HepG2 (cell line): ENCODE measurements at regions not wholly inside any gene's neighbourhood (a gene's known extent, or its start where the extent isn't known, plus 50 kb on each side); places are given as distances from the start of the nearest gene placed in this dataset.

Experiments
- ATAC-seq: fragments of 200-7000 bp; cut with Tn5 transposase; 3 replicates; pipeline ENCODE4 v1.9.1; 2020; ENCODE audit warnings: mild to moderate bottlenecking, moderate library complexity
- BruUV-seq: library from RNA; stranded (reverse); fragments of 400-500 nt; replicated peaks from 2 replicates; lab custom pipeline; 2021; lab: Mats Ljungman, UMichigan
- CTCF ChIA-PET: fragments of 300-600 bp; formaldehyde crosslinking; extraction: SDS; loops from one replicate; lab custom pipeline; 2021; ENCODE audit warnings: low total read pairs, inconsistent platforms, low intra/inter-chr PET ratio; lab: Yijun Ruan, JAX
- POLR2A ChIA-PET: fragments of 350-600 bp; sonication (Branson Sonifier 250); formaldehyde crosslinking; loops from one replicate; lab custom pipeline; 2020; ENCODE audit warnings: antibody characterized with exemption, inconsistent platforms; lab: Yijun Ruan, JAX
- DNase-seq: peaks from one replicate; pipeline ENCODE4 v3.0.0-alpha.2; 2015; ENCODE audit warnings: low spot score
- FAIRE-seq: peaks from 3 replicates; lab custom pipeline; 2011; peaks lifted over from hg19 to GRCh38; lab: Jason Lieb, UNC
- H2AFZ ChIP-seq: one replicate; pipeline ENCODE4 v1.6.1; 2011; ENCODE audit warnings: low read length, inconsistent platforms
- H3K27ac ChIP-seq: fragments of 300-600 bp; 3 replicates; pipeline ENCODE4 v1.8.0; 2011; ENCODE audit warnings: mixed run types, mild to moderate bottlenecking, mixed read lengths, low read length, inconsistent platforms; ENCODE audit not compliant: insufficient read depth; ENCODE audit errors: extremely low read length
- H3K27me3 ChIP-seq, 2 experiments: fragments of 200-600 bp in 1 of 2; 2 replicates in 1 of 2; 3 replicates in 1 of 2; pipeline versions ENCODE4 v1.6.0 to v1.8.0; 2011; ENCODE audit warnings: low read length in 2 of 2, mild to moderate bottlenecking in 2 of 2, moderate library complexity in 2 of 2, inconsistent platforms in 1 of 2; ENCODE audit not compliant: insufficient read depth in 2 of 2, control insufficient read depth in 1 of 2
- H3K36me3 ChIP-seq, 2 experiments: fragments of 200-600 bp in 1 of 2; replicated peaks in 1 of 2; 2 replicates in 1 of 2; 3 replicates in 1 of 2; pipeline versions ENCODE4 v1.5.1 to v1.8.0; 2011; ENCODE audit warnings: low read length in 2 of 2, inconsistent platforms in 1 of 2; ENCODE audit not compliant: insufficient read depth in 2 of 2, control insufficient read depth in 1 of 2
- H3K4me1 ChIP-seq: 2 replicates; pipeline ENCODE4 v1.5.1; 2012; ENCODE audit warnings: low read length, inconsistent platforms; ENCODE audit not compliant: insufficient read depth
- H3K4me2 ChIP-seq: 2 replicates; pipeline ENCODE4 v1.6.0; 2011; ENCODE audit warnings: low read depth, low read length, inconsistent platforms
- H3K4me3 ChIP-seq, 3 experiments: fragments of 200-600 bp in 1 of 3; sonication (generic), shearing (Covaris generic) in 1 of 3; replicated peaks in 1 of 3; 2 replicates each; pipeline ENCODE4 v1.5.1; 2011 to 2016; ENCODE audit warnings: low read length in 3 of 3, inconsistent platforms in 2 of 3, low read depth in 2 of 3, mild to moderate bottlenecking in 2 of 3, control low read depth in 1 of 3, mixed read lengths in 1 of 3; ENCODE audit not compliant: insufficient read depth in 1 of 3
- H3K79me2 ChIP-seq: one replicate; pipeline ENCODE4 v1.6.1; 2011; ENCODE audit warnings: low read length, inconsistent platforms; ENCODE audit not compliant: insufficient read depth
- H3K9ac ChIP-seq: 2 replicates; pipeline ENCODE4 v1.6.0; 2011; ENCODE audit warnings: mild to moderate bottlenecking, low read depth, low read length, inconsistent platforms; ENCODE audit not compliant: insufficient read depth
- H3K9me3 ChIP-seq: 2 replicates; pipeline ENCODE4 v1.5.1; 2012; ENCODE audit warnings: mild to moderate bottlenecking, low read length
- H4K20me1 ChIP-seq: 2 replicates; pipeline ENCODE4 v1.6.0; 2011; ENCODE audit warnings: inconsistent platforms, mild to moderate bottlenecking, low read length, moderate library complexity; ENCODE audit not compliant: insufficient read depth
- BHLHE40 ChIP-seq: IDR thresholded peaks from 2 replicates; pipeline ENCODE4 v1.6.1; 2011; ENCODE audit warnings: low read length, improper control_type of control experiment
- BRD4 ChIP-seq: sonication (generic); formaldehyde crosslinking; IDR thresholded peaks from 2 replicates; pipeline ENCODE4 v1.4.0; 2020; ENCODE audit warnings: missing genetic modification reagents
- FOXO1 ChIP-seq: sonication (generic); formaldehyde crosslinking; IDR thresholded peaks from 2 replicates; pipeline ENCODE4 v1.4.0; 2020; ENCODE audit warnings: missing genetic modification reagents
- HDAC1 ChIP-seq: sonication (generic); formaldehyde crosslinking; IDR thresholded peaks from 2 replicates; pipeline ENCODE4 v1.5.1; 2020; ENCODE audit warnings: mild to moderate bottlenecking, missing genetic modification reagents
- KDM6A ChIP-seq: IDR thresholded peaks from 2 replicates; pipeline ENCODE4 v1.6.1; 2016; ENCODE audit warnings: low read depth
- RFX1 ChIP-seq: fragments of 450-650 bp; IDR thresholded peaks from 2 replicates; pipeline ENCODE4 v1.6.1; 2017
- RFXANK ChIP-seq: IDR thresholded peaks from 2 replicates; pipeline ENCODE4 v1.6.1; 2016
- ZEB1 ChIP-seq: IDR thresholded peaks from 2 replicates; pipeline ENCODE4 v1.6.1; 2012; ENCODE audit warnings: mild to moderate bottlenecking, low read depth, inconsistent platforms; ENCODE audit not compliant: insufficient replicate concordance
- ZNF33A ChIP-seq: sonication (generic); formaldehyde crosslinking; IDR thresholded peaks from 2 replicates; pipeline ENCODE4 v1.5.1; 2020; ENCODE audit warnings: missing genetic modification reagents, mild to moderate bottlenecking, moderate library complexity, borderline replicate concordance
- ZNF572 ChIP-seq: sonication (generic); formaldehyde crosslinking; IDR thresholded peaks from 2 replicates; pipeline ENCODE4 v1.5.1; 2020; ENCODE audit warnings: mild to moderate bottlenecking, missing genetic modification reagents
- ZNF790 ChIP-seq: sonication (generic); formaldehyde crosslinking; IDR thresholded peaks from 2 replicates; pipeline ENCODE4 v1.8.0; 2022; ENCODE audit warnings: missing genetic modification reagents, mild to moderate bottlenecking, borderline replicate concordance
- ZSCAN9 ChIP-seq: IDR thresholded peaks from 2 replicates; pipeline ENCODE4 v1.6.1; 2016; ENCODE audit warnings: borderline replicate concordance
- WGBS: methylation state at CpG from one replicate; pipeline ENCODE4 v1.1.6; 2017; ENCODE audit warnings: low lambda C conversion rate; 5-methylcytosine and 5-hydroxymethylcytosine counted together
- in situ Hi-C: cut with HindIII; loops from 2 replicates; pipeline ENCODE4 v1.10.0; 2017; ENCODE audit warnings: low pct_unique_long_range_greater_than_20kb; ENCODE audit not compliant: extremely low pct_ligation_motif_present
- intact Hi-C: fragments of 100-400 bp; cut with micrococcal nuclease; formaldehyde crosslinking; loops from one replicate; pipeline ENCODE4 v1.10.0; 2022; ENCODE audit not compliant: unreplicated experiment
- TF ChIP-seq, protein P1 (sequence below): sonication (generic); formaldehyde crosslinking; IDR thresholded peaks from 2 replicates; pipeline ENCODE4 v1.8.0; 2022; ENCODE audit warnings: mild to moderate bottlenecking, missing genetic modification reagents

DNA sequence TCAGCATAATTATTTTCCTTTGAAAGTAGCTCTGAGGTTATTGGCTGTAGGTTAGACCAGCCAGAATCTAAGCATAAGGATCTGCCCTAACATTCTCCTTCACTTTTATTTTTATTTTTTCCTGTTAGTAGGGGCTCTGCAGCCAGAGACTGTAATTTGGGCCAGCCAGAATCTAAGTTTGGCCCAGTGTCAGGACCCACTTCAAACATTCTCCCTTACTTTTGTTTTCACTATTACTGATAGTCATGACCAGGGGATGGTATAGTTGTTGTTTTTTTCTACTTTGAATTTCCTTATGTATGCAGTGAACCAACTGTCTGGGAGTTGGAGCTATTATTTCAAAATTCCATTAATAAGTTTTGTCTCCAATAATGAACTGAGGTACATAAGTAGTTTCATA is 121.0 kb upstream of the MBNL1 start:
- DNase-seq, result no peak
- in situ Hi-C loops, result no loop called here
- H3K4me1 ChIP-seq, result no peaks in the 10 kb centered on the region
- no peaks in the 10 kb centered on the region for H3K79me2 ChIP-seq
- H3K27ac ChIP-seq, result no peak overlapping the region
- intact Hi-C loops, result no loop called here
- POLR2A ChIA-PET, result no interaction called here
- no peaks in the 10 kb centered on the region for H3K27me3 ChIP-seq
- CTCF ChIA-PET, result no interaction called here
- no peaks in the 10 kb centered on the region for H3K9me3 ChIP-seq
- H3K4me2 ChIP-seq, result no peak overlapping the region
- H4K20me1 ChIP-seq, result no peaks in the 10 kb centered on the region
- no TSS peak for BruUV-seq
- ATAC-seq, result no peak
- H2AFZ ChIP-seq, result no peak overlapping the region
- no peak overlapping the region for H3K4me3 ChIP-seq
- no peak overlapping the region for H3K9ac ChIP-seq
- H3K36me3 ChIP-seq, result no peaks in the 10 kb centered on the region
- no peak for FAIRE-seq
- TF ChIP-seq BHLHE40 (no peak), ZSCAN9 (CRISPR knock-in tag) (no peak), HDAC1 (CRISPR knock-in tag) (no peak), ZNF33A (CRISPR knock-in tag) (no peak)
- TF ChIP-seq, protein P1, sequence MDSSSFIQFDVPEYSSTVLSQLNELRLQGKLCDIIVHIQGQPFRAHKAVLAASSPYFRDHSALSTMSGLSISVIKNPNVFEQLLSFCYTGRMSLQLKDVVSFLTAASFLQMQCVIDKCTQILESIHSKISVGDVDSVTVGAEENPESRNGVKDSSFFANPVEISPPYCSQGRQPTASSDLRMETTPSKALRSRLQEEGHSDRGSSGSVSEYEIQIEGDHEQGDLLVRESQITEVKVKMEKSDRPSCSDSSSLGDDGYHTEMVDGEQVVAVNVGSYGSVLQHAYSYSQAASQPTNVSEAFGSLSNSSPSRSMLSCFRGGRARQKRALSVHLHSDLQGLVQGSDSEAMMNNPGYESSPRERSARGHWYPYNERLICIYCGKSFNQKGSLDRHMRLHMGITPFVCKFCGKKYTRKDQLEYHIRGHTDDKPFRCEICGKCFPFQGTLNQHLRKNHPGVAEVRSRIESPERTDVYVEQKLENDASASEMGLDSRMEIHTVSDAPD, result no peak

DNA sequence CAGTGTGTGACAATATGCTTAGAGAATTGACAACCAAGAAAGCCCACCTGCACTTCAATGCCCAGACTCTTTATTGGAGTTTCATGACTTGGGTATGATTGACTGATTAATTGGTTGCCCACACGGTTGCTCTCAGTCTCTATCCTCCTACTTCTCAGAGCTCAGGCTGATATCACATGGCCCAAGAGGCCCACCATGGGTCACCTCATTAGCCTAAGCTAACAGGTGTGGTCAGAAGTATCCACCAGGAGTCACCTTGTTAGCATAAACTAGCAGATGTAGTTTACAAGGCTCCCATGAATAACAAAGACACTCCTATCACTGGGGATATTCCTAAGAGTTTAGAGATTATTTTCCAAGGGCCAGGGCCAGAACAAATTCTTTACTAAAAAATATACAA is 120.2 kb upstream of the MBNL1 start:
- Histone ChIP-seq H3K4me1 (no peaks in the 10 kb centered on the region), H3K9ac (no peak overlapping the region), H3K27me3 (no peaks in the 10 kb centered on the region), H3K36me3 (no peaks in the 10 kb centered on the region), H3K9me3 (no peaks in the 10 kb centered on the region), H3K79me2 (no peaks in the 10 kb centered on the region), H3K4me2 (no peak overlapping the region), H2AFZ (no peak overlapping the region), H3K4me3 (no peak overlapping the region), H3K27ac (no peak overlapping the region), H4K20me1 (no peaks in the 10 kb centered on the region)
- BruUV-seq, result no TSS peak
- 0% methylated on average over 1 of the region's 1 CpG for WGBS
- POLR2A ChIA-PET, result no interaction called here
- no peak for ATAC-seq
- intact Hi-C loops, result no loop called here
- in situ Hi-C loops, result no loop called here
- CTCF ChIA-PET, result no interaction called here
- DNase-seq, result no peak
- no peak for TF ChIP-seq BRD4 (CRISPR knock-in tag)
- TF ChIP-seq ZEB1, result no peak
- no peak for TF ChIP-seq KDM6A (CRISPR knock-in tag)
- no peak for TF ChIP-seq RFXANK (CRISPR knock-in tag)
- TF ChIP-seq ZNF572 (CRISPR knock-in tag), result no peak
- no peak for TF ChIP-seq RFX1
- TF ChIP-seq ZNF790 (CRISPR knock-in tag), result no peak
- TF ChIP-seq FOXO1 (CRISPR knock-in tag), result no peak
- FAIRE-seq, result no peak
